ENCODE measurements at regions not wholly inside any gene's neighbourhood (a gene's known extent, or its start where the extent isn't known, plus 50 kb on each side); places are given as distances from the start of the nearest gene placed in this dataset.

DNA sequence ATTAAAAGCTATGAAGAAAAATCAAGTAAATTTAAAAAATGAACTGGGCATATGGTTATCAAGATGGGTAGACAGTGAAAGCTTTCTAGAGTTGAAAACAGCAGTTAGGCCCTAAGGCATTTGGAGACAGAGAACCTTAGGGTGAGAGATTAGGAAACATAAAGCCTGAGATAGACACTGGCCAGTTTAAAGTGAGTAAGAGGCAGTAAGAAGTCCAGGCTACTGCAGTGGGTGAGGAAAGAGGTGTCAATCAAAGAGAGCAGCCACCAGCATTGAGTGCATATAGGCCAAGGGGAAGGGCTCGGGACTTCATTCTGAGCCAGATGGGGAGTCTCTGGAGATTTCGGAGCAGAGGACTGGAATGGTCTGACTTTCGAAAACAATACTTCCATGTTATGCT, 1360.5 kb upstream of the ADGRL4 start:
- DNase-seq (ENCODE audit: low spot score), result no peak
- TF ChIP-seq, protein P1, sequence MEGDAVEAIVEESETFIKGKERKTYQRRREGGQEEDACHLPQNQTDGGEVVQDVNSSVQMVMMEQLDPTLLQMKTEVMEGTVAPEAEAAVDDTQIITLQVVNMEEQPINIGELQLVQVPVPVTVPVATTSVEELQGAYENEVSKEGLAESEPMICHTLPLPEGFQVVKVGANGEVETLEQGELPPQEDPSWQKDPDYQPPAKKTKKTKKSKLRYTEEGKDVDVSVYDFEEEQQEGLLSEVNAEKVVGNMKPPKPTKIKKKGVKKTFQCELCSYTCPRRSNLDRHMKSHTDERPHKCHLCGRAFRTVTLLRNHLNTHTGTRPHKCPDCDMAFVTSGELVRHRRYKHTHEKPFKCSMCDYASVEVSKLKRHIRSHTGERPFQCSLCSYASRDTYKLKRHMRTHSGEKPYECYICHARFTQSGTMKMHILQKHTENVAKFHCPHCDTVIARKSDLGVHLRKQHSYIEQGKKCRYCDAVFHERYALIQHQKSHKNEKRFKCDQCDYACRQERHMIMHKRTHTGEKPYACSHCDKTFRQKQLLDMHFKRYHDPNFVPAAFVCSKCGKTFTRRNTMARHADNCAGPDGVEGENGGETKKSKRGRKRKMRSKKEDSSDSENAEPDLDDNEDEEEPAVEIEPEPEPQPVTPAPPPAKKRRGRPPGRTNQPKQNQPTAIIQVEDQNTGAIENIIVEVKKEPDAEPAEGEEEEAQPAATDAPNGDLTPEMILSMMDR (IDR thresholded peaks at IDR 0.05; ENCODE audit: extremely low read depth, missing control alignments), result no peak

DNA sequence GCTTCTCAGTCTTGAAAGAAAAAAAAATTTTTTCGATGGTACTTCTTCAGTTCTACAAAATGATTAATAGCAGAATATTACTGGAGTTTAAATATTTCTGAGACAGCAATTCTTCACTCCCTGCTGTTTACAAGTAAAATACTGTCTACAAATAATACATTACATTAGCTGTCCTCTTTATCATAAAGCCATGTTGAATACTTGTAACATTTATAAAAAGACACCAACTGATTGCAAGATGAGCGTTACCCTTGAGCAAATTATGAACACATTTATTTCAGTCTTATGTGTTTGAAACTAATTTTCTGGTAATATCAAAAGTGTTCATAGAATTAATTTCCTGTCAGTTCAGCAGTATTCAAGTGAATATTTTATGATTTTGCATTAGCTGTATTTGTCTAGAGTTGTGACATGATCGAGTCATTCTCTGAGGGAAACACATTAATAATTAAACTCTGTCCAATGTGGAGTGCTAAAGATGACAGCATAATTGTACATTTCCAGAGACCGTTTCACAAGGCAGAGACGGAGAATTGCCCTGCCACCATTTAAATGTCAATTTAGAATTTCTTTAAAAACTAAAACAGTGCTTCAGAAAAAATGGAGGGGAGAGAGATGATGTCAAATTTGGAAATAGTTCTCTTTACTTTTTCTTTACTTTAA, 1359.0 kb upstream of the ADGRL4 start:
- no peak for DNase-seq (ENCODE audit: low spot score)
- TF ChIP-seq, protein P1 (IDR thresholded peaks at IDR 0.05; ENCODE audit: extremely low read depth, missing control alignments), result no peak

DNA sequence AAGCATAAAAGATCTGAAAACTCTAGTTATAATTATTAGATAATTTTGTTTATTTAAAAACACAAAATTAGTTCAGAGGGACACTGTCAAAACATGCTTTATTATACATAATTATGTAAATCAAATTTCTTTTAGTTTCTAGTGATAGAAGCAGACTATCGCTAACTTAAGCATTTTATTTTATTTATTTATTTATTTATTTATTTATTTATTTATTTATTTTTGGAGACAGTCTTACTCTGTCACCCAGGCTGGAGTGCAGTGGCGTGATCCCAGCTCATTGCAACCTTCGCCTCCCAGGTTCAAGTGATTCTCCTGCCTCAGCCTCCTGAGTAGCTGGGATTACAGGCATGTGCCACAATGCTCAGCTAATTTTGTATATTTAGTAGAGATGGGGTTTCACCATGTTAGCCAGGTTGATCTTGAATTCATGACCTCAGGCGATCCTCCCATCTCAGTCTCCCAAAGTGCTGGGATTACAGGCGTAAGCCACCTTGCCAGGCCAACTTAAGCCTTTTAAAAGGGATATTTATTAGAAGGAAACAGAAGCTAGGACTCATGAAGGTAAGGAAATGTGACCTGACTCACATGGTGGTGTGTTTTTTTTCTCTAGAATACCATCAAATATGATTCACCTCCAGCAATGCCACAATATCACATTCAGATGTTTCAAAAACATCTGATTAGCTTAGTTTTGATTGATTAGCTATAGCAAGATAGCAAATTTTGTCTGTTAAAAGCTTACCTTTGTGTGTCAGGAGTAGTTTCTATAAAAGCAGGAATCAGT, 1357.4 kb upstream of the ADGRL4 start:
- TF ChIP-seq, protein P1 (IDR thresholded peaks at IDR 0.05; ENCODE audit: extremely low read depth, missing control alignments), result no peak
- no peak for DNase-seq (ENCODE audit: low spot score)

DNA sequence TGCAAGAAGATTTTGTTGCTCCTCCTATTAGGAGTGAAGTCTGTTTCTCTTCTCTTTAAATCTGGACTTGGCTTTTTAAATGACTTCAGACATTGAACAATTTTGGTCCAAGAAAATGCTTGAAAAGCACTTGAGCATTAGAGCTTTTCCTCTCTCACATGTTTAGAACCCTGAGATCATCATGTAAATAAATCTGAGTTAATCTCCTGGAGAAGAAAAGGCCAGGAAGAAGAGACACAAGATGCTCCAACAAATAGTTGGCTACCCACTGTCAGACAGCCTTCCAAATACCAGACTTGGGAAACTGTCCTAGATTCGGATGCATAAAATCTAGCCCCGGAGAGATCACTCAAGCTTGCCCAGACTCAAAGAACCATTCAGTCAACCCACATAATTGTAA, 1353.1 kb upstream of the ADGRL4 start:
- TF ChIP-seq, protein P1 (IDR thresholded peaks at IDR 0.05; ENCODE audit: extremely low read depth, missing control alignments), result no peak
- DNase-seq (ENCODE audit: low spot score), result no peak

DNA sequence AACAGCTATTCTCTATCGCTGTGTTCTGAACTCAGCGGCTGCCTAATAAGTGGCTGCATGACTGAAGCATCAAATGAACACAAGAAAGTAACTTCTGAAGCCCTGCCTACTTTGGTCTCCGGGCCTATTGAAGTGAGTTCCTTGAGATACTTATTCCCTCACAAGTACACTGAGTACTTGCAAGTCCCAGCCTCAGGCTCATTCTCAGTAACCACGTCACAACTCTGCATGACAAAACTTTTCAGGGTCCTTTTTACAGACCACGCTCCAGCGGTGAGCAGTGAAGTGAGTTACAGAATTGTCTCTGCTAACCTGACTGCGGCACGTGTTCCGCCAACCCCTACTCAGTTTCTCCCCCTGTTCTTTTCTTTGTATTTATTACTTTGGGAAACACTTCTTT, 1342.7 kb upstream of the ADGRL4 start:
- DNase-seq (ENCODE audit: low spot score), result no peak
- TF ChIP-seq, protein P1 (IDR thresholded peaks at IDR 0.05; ENCODE audit: extremely low read depth, missing control alignments), result no peak

DNA sequence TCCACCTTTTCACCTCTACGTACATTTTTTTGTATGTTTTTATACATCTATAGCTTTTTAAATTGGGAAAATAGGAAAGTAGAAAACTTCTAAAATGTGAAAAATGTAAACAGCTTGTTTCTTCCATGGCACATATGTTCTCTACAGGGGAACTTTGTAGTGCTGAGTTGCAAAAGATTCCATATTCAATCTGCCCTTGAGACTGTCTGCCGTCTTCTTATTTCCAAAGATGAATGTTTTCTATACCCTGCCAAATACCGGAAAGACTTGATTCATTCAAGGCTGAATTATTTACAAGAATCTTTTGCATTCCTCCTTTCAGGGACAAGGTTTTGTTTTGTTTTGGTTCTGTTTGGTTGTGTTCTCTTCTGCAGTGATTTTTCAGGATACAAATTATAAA, 1334.5 kb upstream of the ADGRL4 start:
- TF ChIP-seq, protein P1 (IDR thresholded peaks at IDR 0.05; ENCODE audit: extremely low read depth, missing control alignments), result no peak
- no peak for DNase-seq (ENCODE audit: low spot score)

DNA sequence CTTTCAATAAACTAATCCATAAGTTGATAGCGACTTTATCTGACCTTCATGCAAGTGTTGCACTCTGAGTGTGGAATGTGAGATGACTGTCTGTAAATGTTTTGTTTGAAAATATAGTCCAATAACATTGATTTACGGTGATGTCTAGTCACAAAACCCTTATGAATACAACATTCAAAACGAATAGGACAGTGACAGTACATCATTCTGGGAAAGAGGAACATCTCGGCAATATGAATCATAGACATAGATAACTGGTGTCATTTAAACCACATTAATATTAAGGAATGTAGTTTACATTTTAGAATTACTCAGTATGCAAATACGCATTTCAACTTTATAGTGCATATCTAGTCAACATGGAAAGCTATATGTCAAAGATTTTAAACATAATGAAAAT, 1311.6 kb upstream of the ADGRL4 start:
- DNase-seq (ENCODE audit: low spot score), result no peak
- TF ChIP-seq, protein P1 (IDR thresholded peaks at IDR 0.05; ENCODE audit: extremely low read depth, missing control alignments), result no peak
